Right lobe of liver (tissue), 6 donors: ENCODE measurements at regions not wholly inside any gene's neighbourhood (a gene's known extent, or its start where the extent isn't known, plus 50 kb on each side); places are given as distances from the start of the nearest gene placed in this dataset.

ENCODE experiments used
- ATAC-seq, 4 donors: fragments of 200-7000 bp; cut with Tn5 transposase; one replicate each; pipeline ENCODE4 v1.9.1; 2020; ENCODE audit warnings: mild to moderate bottlenecking in 4 of 4, moderate library complexity in 4 of 4
- DNase-seq, 3 donors: peaks; one replicate each; pipeline ENCODE4 v3.0.0-alpha.2; 2020
- H3K27ac ChIP-seq, 3 donors: fragments of 200-600 bp; one replicate each; pipeline ENCODE4 v1.8.0; 2022
- H3K27me3 ChIP-seq, 2 donors: fragments of 200-600 bp; one replicate each; pipeline ENCODE4 v1.8.0; 2022
- H3K36me3 ChIP-seq, 4 donors: fragments of 200-600 bp; sonication (generic) in 1 of 4; one replicate each; pipeline versions ENCODE4 v1.5.1 to v1.8.0; 2017 to 2022; ENCODE audit warnings: control low read depth in 1 of 4
- H3K4me1 ChIP-seq, 4 donors: fragments of 200-600 bp; sonication (generic) in 1 of 4; one replicate each; pipeline versions ENCODE4 v1.5.1 to v1.8.0; 2017 to 2022; ENCODE audit warnings: control low read depth in 1 of 4
- H3K4me3 ChIP-seq, 3 donors: fragments of 200-600 bp; one replicate each; pipeline ENCODE4 v1.8.0; 2022
- H3K9me3 ChIP-seq, 4 donors: fragments of 200-600 bp; sonication (generic) in 1 of 4; one replicate each; pipeline versions ENCODE4 v1.5.1 to v1.8.0; 2017 to 2022; ENCODE audit warnings: control low read depth in 1 of 4
- POLR2A ChIP-seq: fragments of 450-650 bp; IDR thresholded peaks from one replicate; pipeline ENCODE4 v1.6.1; 2017; ENCODE audit warnings: antibody characterized with exemption, mild to moderate bottlenecking
- WGBS: methylation state at CpG from one replicate; pipeline ENCODE4 v1.1.6; 2018; ENCODE audit warnings: low coverage, low lambda C conversion rate; ENCODE audit not compliant: insufficient coverage; ENCODE audit errors: missing lambda C conversion rate; 5-methylcytosine and 5-hydroxymethylcytosine counted together
- intact Hi-C, 2 donors: fragments of 100-400 bp; cut with DNase I; formaldehyde crosslinking; loops; one replicate each; pipeline versions ENCODE4 v1.11.2 to v1.14.1; 2022
- TF ChIP-seq, protein P1 (sequence below), 4 donors: fragments of 200-600 bp in 3 of 4; fragments of 450-650 bp in 1 of 4; IDR thresholded peaks; one replicate each; pipeline versions ENCODE4 v1.5.1 to v1.8.0; 2016 to 2022; ENCODE audit warnings: antibody characterized with exemption in 4 of 4, mild to moderate bottlenecking in 2 of 4
- donor health status: DM: no; HTN: yes; CAD: no.
- donor health status: DM: no; HTN: no; CAD: no.
- donor health status: DM: no; HTN: no; CAD: no.
- donor health status: DM: no; HTN: yes; CAD: no.
- donor health status: DM: no; HTN: yes; CAD: no.

DNA sequence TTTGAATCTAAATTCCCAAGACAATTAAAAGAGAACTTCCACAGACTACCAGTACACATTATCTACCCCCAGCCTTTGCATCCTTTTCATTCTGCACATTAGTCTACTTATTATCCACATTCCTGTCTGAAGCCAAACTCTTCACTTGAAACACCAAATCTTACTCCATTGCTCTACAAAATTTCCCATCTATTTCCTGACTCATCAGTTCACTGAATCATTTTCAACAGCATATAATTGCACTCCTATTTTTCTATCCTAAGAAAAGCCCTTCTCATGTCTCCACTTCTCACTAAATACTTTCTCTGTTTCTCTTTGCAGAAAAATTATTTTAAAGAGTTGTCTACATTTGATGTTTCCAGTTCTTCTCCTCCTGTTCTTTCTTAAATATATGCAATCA lies 239.4 kb upstream of the FERMT1 start:
- Histone ChIP-seq H3K4me1 (no peaks in the 10 kb centered on the region), H3K36me3 (no peaks in the 10 kb centered on the region), H3K4me3 (no peak overlapping the region), H3K27me3 (no peaks in the 10 kb centered on the region), H3K27ac (no peak overlapping the region), H3K9me3 (no peaks in the 10 kb centered on the region)
- DNase-seq = no peak
- intact Hi-C loops = no loop called here
- TF ChIP-seq POLR2A = no peak
- TF ChIP-seq, protein P1, sequence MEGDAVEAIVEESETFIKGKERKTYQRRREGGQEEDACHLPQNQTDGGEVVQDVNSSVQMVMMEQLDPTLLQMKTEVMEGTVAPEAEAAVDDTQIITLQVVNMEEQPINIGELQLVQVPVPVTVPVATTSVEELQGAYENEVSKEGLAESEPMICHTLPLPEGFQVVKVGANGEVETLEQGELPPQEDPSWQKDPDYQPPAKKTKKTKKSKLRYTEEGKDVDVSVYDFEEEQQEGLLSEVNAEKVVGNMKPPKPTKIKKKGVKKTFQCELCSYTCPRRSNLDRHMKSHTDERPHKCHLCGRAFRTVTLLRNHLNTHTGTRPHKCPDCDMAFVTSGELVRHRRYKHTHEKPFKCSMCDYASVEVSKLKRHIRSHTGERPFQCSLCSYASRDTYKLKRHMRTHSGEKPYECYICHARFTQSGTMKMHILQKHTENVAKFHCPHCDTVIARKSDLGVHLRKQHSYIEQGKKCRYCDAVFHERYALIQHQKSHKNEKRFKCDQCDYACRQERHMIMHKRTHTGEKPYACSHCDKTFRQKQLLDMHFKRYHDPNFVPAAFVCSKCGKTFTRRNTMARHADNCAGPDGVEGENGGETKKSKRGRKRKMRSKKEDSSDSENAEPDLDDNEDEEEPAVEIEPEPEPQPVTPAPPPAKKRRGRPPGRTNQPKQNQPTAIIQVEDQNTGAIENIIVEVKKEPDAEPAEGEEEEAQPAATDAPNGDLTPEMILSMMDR (IDR thresholded peaks at IDR 0.05) = no peak
- ATAC-seq = no peak

DNA sequence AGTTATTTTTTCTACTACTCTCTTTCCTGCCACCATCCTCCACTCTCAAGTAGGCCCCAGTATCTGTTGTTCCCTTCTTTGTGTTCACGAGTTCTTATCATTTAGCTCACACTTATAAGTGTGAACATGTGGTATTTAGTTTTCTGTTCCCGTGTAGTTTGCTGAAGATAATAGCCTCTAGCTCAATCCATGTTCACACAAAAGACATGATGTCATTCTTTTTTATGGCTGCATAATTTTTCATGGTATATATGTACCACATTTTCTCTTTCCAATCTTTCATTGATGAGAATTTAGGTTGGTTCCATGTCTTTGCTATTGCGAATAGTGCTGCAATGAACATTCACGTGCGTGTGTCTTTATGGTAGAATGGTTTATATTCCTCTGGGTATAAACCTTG lies 237.9 kb upstream of the FERMT1 start:
- no peak overlapping the region for H3K27ac ChIP-seq
- H3K27me3 ChIP-seq = no peaks in the 10 kb centered on the region
- intact Hi-C loops = no loop called here
- no peaks in the 10 kb centered on the region for H3K36me3 ChIP-seq
- no peak for ATAC-seq
- TF ChIP-seq, protein P1 (IDR thresholded peaks at IDR 0.05) = no peak
- no peak for TF ChIP-seq POLR2A
- no peak for DNase-seq
- no peak overlapping the region for H3K4me3 ChIP-seq
- H3K4me1 ChIP-seq = no peaks in the 10 kb centered on the region
- no peaks in the 10 kb centered on the region for H3K9me3 ChIP-seq
- 61% methylated on average over 5 of the region's 5 CpGs for WGBS

DNA sequence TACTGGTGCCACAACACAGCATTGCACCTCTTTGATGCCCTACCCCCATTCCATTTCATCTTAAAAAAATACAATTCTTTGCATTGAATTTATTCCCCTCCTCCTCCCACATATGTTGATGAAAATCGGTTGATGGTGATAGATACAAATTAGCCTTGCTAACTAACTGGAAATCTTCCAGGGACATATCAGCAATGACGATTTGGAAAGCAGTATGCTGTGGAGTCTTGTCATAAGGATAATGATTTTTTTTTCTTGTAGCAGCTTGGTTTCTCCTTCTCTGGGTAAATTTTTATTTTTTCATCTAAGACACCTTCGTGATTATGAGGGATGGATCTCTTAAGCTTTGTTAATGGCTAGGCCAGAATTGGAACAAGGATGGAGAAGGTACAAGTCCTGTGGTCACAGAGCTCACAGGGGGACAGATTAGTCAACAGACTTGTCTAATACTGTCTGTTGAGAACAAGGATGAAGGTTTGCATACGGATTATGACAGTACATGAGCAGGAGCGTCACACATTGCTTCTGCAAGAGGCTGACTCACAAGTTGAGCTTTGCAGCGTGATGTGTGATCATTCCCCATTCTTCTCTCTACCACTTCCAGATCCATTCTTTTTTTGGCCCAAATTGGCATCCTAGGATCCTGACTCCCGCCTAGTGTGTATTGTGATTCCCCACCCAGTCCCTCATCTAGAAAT lies 233.1 kb upstream of the FERMT1 start:
- DNase-seq (no peak), ATAC-seq (no peak)
- 54% methylated on average over 7 of the region's 7 CpGs for WGBS
- TF ChIP-seq POLR2A = no peak
- TF ChIP-seq, protein P1 (IDR thresholded peaks at IDR 0.05) = no peak
- Histone ChIP-seq H3K4me1 (no peaks in the 10 kb centered on the region), H3K27ac (no peak overlapping the region), H3K27me3 (no peaks in the 10 kb centered on the region), H3K9me3 (no peaks in the 10 kb centered on the region), H3K4me3 (no peak overlapping the region), H3K36me3 (no peaks in the 10 kb centered on the region)
- intact Hi-C loops = no loop called here

DNA sequence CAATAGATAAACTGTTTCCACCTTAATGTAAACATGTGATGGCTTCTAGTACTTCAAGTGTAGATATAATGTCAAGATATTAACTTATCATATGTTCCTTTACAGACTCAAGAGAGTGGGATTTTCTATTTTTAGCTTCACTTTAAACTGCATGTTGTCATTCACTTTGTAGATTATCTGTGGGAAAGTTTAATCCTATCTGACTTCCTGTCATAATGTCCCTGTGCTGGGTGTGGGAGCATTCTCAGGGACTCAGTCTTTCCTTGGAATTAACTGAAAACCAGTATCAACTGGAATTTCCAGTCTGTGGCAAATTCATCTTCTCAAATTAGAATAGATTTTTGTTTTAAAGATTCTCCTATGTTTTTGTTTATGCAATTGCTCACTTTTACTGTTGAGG lies 226.1 kb upstream of the FERMT1 start:
- Histone ChIP-seq H3K4me3 (no peak overlapping the region), H3K4me1 (no peaks in the 10 kb centered on the region), H3K27ac (no peak overlapping the region), H3K36me3 (no peaks in the 10 kb centered on the region), H3K9me3 (no peaks in the 10 kb centered on the region), H3K27me3 (no peaks in the 10 kb centered on the region)
- no peak for DNase-seq
- no peak for ATAC-seq
- intact Hi-C loops = no loop called here
- TF ChIP-seq POLR2A = no peak
- TF ChIP-seq, protein P1 (IDR thresholded peaks at IDR 0.05) = no peak

DNA sequence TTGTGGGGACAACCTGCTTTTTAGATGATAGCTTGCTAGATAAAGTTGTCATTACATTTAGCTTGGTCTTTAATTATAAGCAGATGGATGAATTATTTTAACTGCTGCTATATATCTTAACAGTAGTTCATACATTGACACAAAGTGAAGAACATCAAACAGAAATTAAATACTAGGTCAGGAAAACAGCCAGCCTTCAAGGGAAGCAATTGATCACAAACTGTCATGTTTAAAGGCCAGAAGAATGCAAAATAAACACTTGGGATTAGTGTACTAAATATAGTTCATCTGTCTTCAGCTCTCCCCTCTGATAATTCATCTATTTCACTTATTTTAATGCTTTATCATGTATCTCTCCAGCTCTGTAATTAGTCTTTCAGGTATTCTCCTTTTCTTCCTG lies 225.1 kb upstream of the FERMT1 start:
- Histone ChIP-seq H3K4me1 (no peaks in the 10 kb centered on the region), H3K4me3 (no peak overlapping the region), H3K27ac (no peak overlapping the region), H3K9me3 (no peaks in the 10 kb centered on the region), H3K27me3 (no peaks in the 10 kb centered on the region), H3K36me3 (no peaks in the 10 kb centered on the region)
- intact Hi-C loops = no loop called here
- ATAC-seq = no peak
- DNase-seq = no peak
- TF ChIP-seq POLR2A = no peak
- TF ChIP-seq, protein P1 (IDR thresholded peaks at IDR 0.05) = no peak
